NCI-H2029 treated with DMSO at 0.1 percent for 48 hours (cell line): ENCODE measurements at regions not wholly inside any gene's neighbourhood (a gene's known extent, or its start where the extent isn't known, plus 50 kb on each side); places are given as distances from the start of the nearest gene placed in this dataset.

Source experiments
- DNase-seq: peaks from one replicate; lab custom pipeline; 2025; lab: John Stamatoyannopoulos, UW

GRCh38 chr18:78113136-78113939, 863.7 kb downstream of the GALR1 start:
- DNase-seq = no peak

GRCh38 chr18:78113940-78114251, 864.2 kb downstream of the GALR1 start:
- DNase-seq = no peak

- no peak for DNase-seq
These were observed 863.6 kb upstream of the SALL3 start for GRCh38 chr18:78115896-78116561.

- DNase-seq = no peak
These were observed 856.3 kb upstream of the SALL3 start for GRCh38 chr18:78123144-78123909.

- DNase-seq = no peak
These were observed 855.5 kb upstream of the SALL3 start for GRCh38 chr18:78123926-78124797.

GRCh38 chr18:78125206-78125896, 854.3 kb upstream of the SALL3 start:
- DNase-seq = no peak

- no peak for DNase-seq
These were observed 853.5 kb upstream of the SALL3 start for GRCh38 chr18:78126106-78126505.

GRCh38 chr18:78126536-78126935, 853.1 kb upstream of the SALL3 start:
- DNase-seq = no peak

GRCh38 chr18:78127041-78127440, 852.6 kb upstream of the SALL3 start:
- DNase-seq = no peak

GRCh38 chr18:78128004-78128403, 851.6 kb upstream of the SALL3 start:
- DNase-seq = no peak

GRCh38 chr18:78129260-78129659, 850.4 kb upstream of the SALL3 start:
- DNase-seq = no peak

GRCh38 chr18:78130232-78131195, 849.1 kb upstream of the SALL3 start:
- no peak for DNase-seq

GRCh38 chr18:78133729-78134128, 845.9 kb upstream of the SALL3 start:
- DNase-seq = no peak

GRCh38 chr18:78136986-78137385, 842.6 kb upstream of the SALL3 start:
- no peak for DNase-seq

- DNase-seq = peak; percentile 70
These were observed 840.6 kb upstream of the SALL3 start for GRCh38 chr18:78138983-78139496.

GRCh38 chr18:78140294-78140693, 839.3 kb upstream of the SALL3 start:
- no peak for DNase-seq

GRCh38 chr18:78144669-78145068, 834.9 kb upstream of the SALL3 start:
- DNase-seq = peak; percentile 15

- DNase-seq = peak; percentile 15
These were observed 834.5 kb upstream of the SALL3 start for GRCh38 chr18:78145096-78145495.

GRCh38 chr18:78146136-78147085, 833.2 kb upstream of the SALL3 start:
- no peak for DNase-seq
